Hepatocyte (in vitro differentiated cells): ENCODE measurements at regions not wholly inside any gene's neighbourhood (a gene's known extent, or its start where the extent isn't known, plus 50 kb on each side); places are given as distances from the start of the nearest gene placed in this dataset.

ENCODE experiments used
- DNase-seq: peaks from one replicate; pipeline ENCODE4 v3.0.0-alpha.2; 2016; ENCODE audit warnings: low spot score
- H2AFZ ChIP-seq: fragments of 200-600 bp; sonication (generic); 2 replicates; pipeline ENCODE4 v1.6.0; 2016; ENCODE audit warnings: antibody characterized with exemption, mild to moderate bottlenecking
- H3K27ac ChIP-seq: fragments of 200-600 bp; sonication (generic); 2 replicates; pipeline ENCODE4 v1.5.1; 2016; ENCODE audit warnings: mild to moderate bottlenecking
- H3K27me3 ChIP-seq: fragments of 200-600 bp; sonication (generic); 2 replicates; pipeline ENCODE4 v1.6.1; 2016
- H3K36me3 ChIP-seq: fragments of 200-600 bp; sonication (generic); replicated peaks from 2 replicates; pipeline ENCODE4 v1.5.1; 2016; ENCODE audit warnings: low read depth; ENCODE audit not compliant: insufficient read depth
- H3K4me1 ChIP-seq: fragments of 200-600 bp; sonication (generic); 2 replicates; pipeline ENCODE4 v1.5.1; 2016; ENCODE audit warnings: mild to moderate bottlenecking, moderate library complexity; ENCODE audit not compliant: insufficient read depth
- H3K4me2 ChIP-seq: fragments of 200-600 bp; sonication (generic); 2 replicates; pipeline ENCODE4 v1.6.0; 2016
- H3K4me3 ChIP-seq: fragments of 200-600 bp; sonication (generic); 2 replicates; pipeline ENCODE4 v1.5.1; 2016; ENCODE audit warnings: mild to moderate bottlenecking
- H3K79me2 ChIP-seq: fragments of 200-600 bp; sonication (generic); 2 replicates; pipeline ENCODE4 v1.6.0; 2017; ENCODE audit warnings: mild to moderate bottlenecking
- H3K9me2 ChIP-seq: fragments of 200-600 bp; sonication (generic); replicated peaks from 2 replicates; pipeline ENCODE4 v1.6.0; 2017; ENCODE audit warnings: mild to moderate bottlenecking; ENCODE audit not compliant: insufficient read depth
- H3K9me3 ChIP-seq: fragments of 200-600 bp; sonication (generic); 2 replicates; pipeline ENCODE4 v1.5.1; 2016; ENCODE audit warnings: low read depth, mild to moderate bottlenecking
- H4K20me1 ChIP-seq: fragments of 200-600 bp; sonication (generic); 2 replicates; pipeline ENCODE4 v1.6.0; 2016; ENCODE audit warnings: mild to moderate bottlenecking; ENCODE audit not compliant: insufficient read depth, poor library complexity, severe bottlenecking
- CTCF ChIP-seq: fragments of 200-600 bp; sonication (generic); IDR thresholded peaks from 2 replicates; pipeline ENCODE4 v1.5.1; 2016; ENCODE audit warnings: antibody characterized with exemption, mild to moderate bottlenecking; ENCODE audit not compliant: poor library complexity
- EZH2 ChIP-seq: fragments of 200-600 bp; sonication (generic); IDR thresholded peaks from 2 replicates; pipeline ENCODE4 v1.6.1; 2016; ENCODE audit warnings: antibody characterized with exemption, mild to moderate bottlenecking, borderline replicate concordance
- EZH2phosphoT487 ChIP-seq: fragments of 200-600 bp; sonication (generic); IDR thresholded peaks from one replicate; pipeline ENCODE4 v1.6.1; 2018; ENCODE audit warnings: antibody characterized with exemption, mild to moderate bottlenecking, low read depth, moderate library complexity; ENCODE audit not compliant: unreplicated experiment, severe bottlenecking
- WGBS: methylation state at CpG from one replicate; pipeline ENCODE4 v1.1.6; 2016; ENCODE audit warnings: low lambda C conversion rate; ENCODE audit errors: missing lambda C conversion rate; 5-methylcytosine and 5-hydroxymethylcytosine counted together

- Histone ChIP-seq H2AFZ (no peak overlapping the region), H3K9me3 (no peaks in the 10 kb centered on the region), H3K4me2 (no peak overlapping the region), H3K9me2 (no peaks in the 10 kb centered on the region), H4K20me1 (no peaks in the 10 kb centered on the region), H3K36me3 (no peaks in the 10 kb centered on the region), H3K4me3 (no peak overlapping the region), H3K27ac (no peak overlapping the region), H3K27me3 (no peaks in the 10 kb centered on the region), H3K4me1 (no peaks in the 10 kb centered on the region), H3K79me2 (no peaks in the 10 kb centered on the region)
- no peak for TF ChIP-seq EZH2phosphoT487
- TF ChIP-seq EZH2, result no peak
- TF ChIP-seq CTCF, result no peak
- DNase-seq, result no peak
- 86% methylated on average over 10 of the region's 10 CpGs for WGBS
Observed at GRCh38 chr1:4207842-4208692, 308.0 kb upstream of the C1orf174 start.

GRCh38 chr1:4210043-4210442 lies 310.0 kb upstream of the C1orf174 start:
- TF ChIP-seq CTCF (no peak), EZH2phosphoT487 (no peak), EZH2 (no peak)
- no peak overlapping the region for H3K4me2 ChIP-seq
- H4K20me1 ChIP-seq, result no peaks in the 10 kb centered on the region
- H3K27me3 ChIP-seq, result no peaks in the 10 kb centered on the region
- DNase-seq, result no peak
- WGBS, result 53% methylated on average over 1 of the region's 1 CpG
- H3K4me1 ChIP-seq, result no peaks in the 10 kb centered on the region
- H3K4me3 ChIP-seq, result no peak overlapping the region
- no peak overlapping the region for H2AFZ ChIP-seq
- no peaks in the 10 kb centered on the region for H3K9me2 ChIP-seq
- no peak overlapping the region for H3K27ac ChIP-seq
- H3K36me3 ChIP-seq, result no peaks in the 10 kb centered on the region
- no peaks in the 10 kb centered on the region for H3K79me2 ChIP-seq
- no peaks in the 10 kb centered on the region for H3K9me3 ChIP-seq

DNA sequence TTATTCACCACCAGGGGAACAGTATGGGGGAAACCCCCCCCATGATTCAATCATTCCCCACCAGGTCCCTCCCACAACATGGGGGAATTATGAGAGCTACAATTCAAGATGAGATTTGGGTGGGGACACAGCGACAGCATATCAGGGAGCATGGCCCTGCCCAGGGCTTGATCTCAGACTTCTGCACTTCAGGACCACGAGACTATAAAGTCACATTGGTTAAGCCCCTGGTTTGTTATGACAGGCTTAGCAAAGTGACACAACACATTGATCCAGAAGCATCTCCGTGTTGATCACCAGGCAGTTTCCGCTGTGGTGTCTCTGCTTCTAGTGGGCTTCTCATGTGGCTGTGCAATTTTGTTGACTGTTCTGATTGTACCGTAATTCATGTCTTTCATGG lies 312.7 kb upstream of the C1orf174 start:
- H3K27ac ChIP-seq, result no peak overlapping the region
- no peaks in the 10 kb centered on the region for H3K4me1 ChIP-seq
- DNase-seq, result no peak
- no peak overlapping the region for H2AFZ ChIP-seq
- TF ChIP-seq CTCF (no peak), EZH2 (no peak), EZH2phosphoT487 (no peak)
- H3K4me3 ChIP-seq, result no peak overlapping the region
- H3K9me3 ChIP-seq, result no peaks in the 10 kb centered on the region
- H3K36me3 ChIP-seq, result no peaks in the 10 kb centered on the region
- 90% methylated on average over 5 of the region's 5 CpGs for WGBS
- H3K79me2 ChIP-seq, result no peaks in the 10 kb centered on the region
- H3K4me2 ChIP-seq, result no peak overlapping the region
- no peaks in the 10 kb centered on the region for H4K20me1 ChIP-seq
- H3K27me3 ChIP-seq, result no peaks in the 10 kb centered on the region
- no peaks in the 10 kb centered on the region for H3K9me2 ChIP-seq
